T-cell (primary cell): ENCODE measurements at regions not wholly inside any gene's neighbourhood (a gene's known extent, or its start where the extent isn't known, plus 50 kb on each side); places are given as distances from the start of the nearest gene placed in this dataset.

Experiments used
- ATAC-seq, 4 experiments: fragments of 200-7000 bp in 3 of 4; fragments of 150-1000 bp in 1 of 4; cut with Tn5 transposase; replicated peaks in 1 of 4; 1 replicate in 3 of 4; 2 replicates in 1 of 4; pipeline ENCODE4 v1.10.0; 2021; ENCODE audit warnings: moderate library complexity in 3 of 4, mild to moderate bottlenecking in 2 of 4, moderate number of reproducible peaks in 1 of 4
- CTCF ChIA-PET, 2 donors: fragments of 300-600 bp; sonication (Branson Sonifier 250); formaldehyde crosslinking; loops; one replicate each; lab custom pipeline; 2022; ENCODE audit warnings: antibody characterized with exemption in 2 of 2; lab: Charles Lee
- POLR2A ChIA-PET, 2 donors: fragments of 300-600 bp; sonication (Branson Sonifier 250); formaldehyde crosslinking; loops; one replicate each; lab custom pipeline; 2022; ENCODE audit warnings: antibody characterized with exemption in 2 of 2; lab: Charles Lee
- DNase-seq, 35 experiments: peaks; one replicate each; pipeline versions ENCODE4 v3.0.0 to v3.0.0-alpha.2; 2013 to 2023
- H3K27ac ChIP-seq: one replicate; pipeline ENCODE4 v1.5.1; 2013; ENCODE audit warnings: low read length
- H3K27me3 ChIP-seq, 2 experiments: replicated peaks in 1 of 2; 1 replicate in 1 of 2; 2 replicates in 1 of 2; pipeline versions ENCODE4 v1.6.1 to v1.7.0; 2013; ENCODE audit warnings: low read length in 1 of 2, mixed read lengths in 1 of 2; ENCODE audit not compliant: control insufficient read depth in 2 of 2, insufficient read depth in 2 of 2; ENCODE audit errors: extremely low read depth in 1 of 2
- H3K36me3 ChIP-seq, 2 donors: 1 replicate in 1 of 2; 2 replicates in 1 of 2; pipeline versions ENCODE4 v1.6.1 to v1.7.0; 2013; ENCODE audit warnings: low read length in 1 of 2; ENCODE audit not compliant: control insufficient read depth in 2 of 2, insufficient read depth in 1 of 2; ENCODE audit errors: extremely low read depth in 1 of 2
- H3K4me1 ChIP-seq, 2 experiments: 1 replicate in 1 of 2; 2 replicates in 1 of 2; pipeline versions ENCODE4 v1.6.1 to v1.7.0; 2013; ENCODE audit warnings: low read length in 2 of 2, mixed read lengths in 1 of 2; ENCODE audit not compliant: insufficient read depth in 2 of 2, control insufficient read depth in 1 of 2; ENCODE audit errors: extremely low read depth in 1 of 2
- H3K4me3 ChIP-seq, 2 donors: 1 replicate in 1 of 2; 2 replicates in 1 of 2; pipeline versions ENCODE4 v1.5.1 to v1.7.0; 2013; ENCODE audit warnings: mild to moderate bottlenecking in 2 of 2, low read length in 1 of 2, moderate library complexity in 1 of 2; ENCODE audit not compliant: control insufficient read depth in 1 of 2; ENCODE audit errors: extremely low read depth in 1 of 2
- H3K9me3 ChIP-seq: 2 replicates; pipeline ENCODE4 v1.7.0; 2013
- H3K27ac Mint-ChIP-seq, 2 donors: one replicate each; pipeline ENCODE4 v1.8.0; 2020 to 2021; ENCODE audit warnings: mild to moderate bottlenecking in 2 of 2, mixed read lengths in 2 of 2
- H3K27me3 Mint-ChIP-seq, 2 donors: one replicate each; pipeline ENCODE4 v1.8.0; 2021 to 2022; ENCODE audit warnings: mixed read lengths in 2 of 2
- H3K36me3 Mint-ChIP-seq: one replicate; pipeline ENCODE4 v1.8.0; 2021; ENCODE audit warnings: mixed read lengths
- H3K4me1 Mint-ChIP-seq, 3 donors: one replicate each; pipeline ENCODE4 v1.8.0; 2020 to 2022; ENCODE audit warnings: mixed read lengths in 3 of 3, mild to moderate bottlenecking in 1 of 3
- H3K4me3 Mint-ChIP-seq, 3 donors: one replicate each; pipeline ENCODE4 v1.8.0; 2020 to 2022; ENCODE audit warnings: mild to moderate bottlenecking in 3 of 3, mixed read lengths in 3 of 3, moderate library complexity in 3 of 3
- H3K9me3 Mint-ChIP-seq, 3 donors: one replicate each; pipeline ENCODE4 v1.8.0; 2020 to 2022; ENCODE audit warnings: mixed read lengths in 3 of 3
- WGBS: methylation state at CpG from one replicate; pipeline ENCODE4 v1.1.5; 2013; ENCODE audit warnings: missing lambda C conversion rate; ENCODE audit not compliant: insufficient coverage; 5-methylcytosine and 5-hydroxymethylcytosine counted together

GRCh38 chrX:132568291-132568690 lies 79.5 kb upstream of the MBNL3 start:
- no peaks in the 10 kb centered on the region for H3K4me1 ChIP-seq
- WGBS = 50% methylated on average over 1 of the region's 2 CpGs
- H3K9me3 ChIP-seq = no peaks in the 10 kb centered on the region
- Mint-ChIP-seq H3K27ac (no peak overlapping the region), H3K27me3 (peaks cover 0 to 39% of the 10 kb centered on the region in 2 donors), H3K9me3 (no peaks in the 10 kb centered on the region), H3K4me3 (no peak overlapping the region), H3K36me3 (no peaks in the 10 kb centered on the region), H3K4me1 (no peaks in the 10 kb centered on the region)
- no peak for DNase-seq
- CTCF ChIA-PET = no interaction called here
- no peak for ATAC-seq
- H3K4me3 ChIP-seq = no peak overlapping the region
- H3K27ac ChIP-seq = no peak overlapping the region
- H3K36me3 ChIP-seq = no peaks in the 10 kb centered on the region
- POLR2A ChIA-PET = no interaction called here
- H3K27me3 ChIP-seq = no peaks in the 10 kb centered on the region

- CTCF ChIA-PET = no interaction called here
- no peaks in the 10 kb centered on the region for H3K36me3 ChIP-seq
These were observed 76.4 kb upstream of the MBNL3 start for GRCh38 chrX:132565273-132565672.

GRCh38 chrX:132563976-132564375 lies 75.1 kb upstream of the MBNL3 start:
- CTCF ChIA-PET = interaction anchor here in 1 of 2 donors (0.7 kb wide), 1 partner anchor 12 kb away, joined by 4 read pairs; no protein-coding TSS in a partner anchor
- DNase-seq = no peak

More at GRCh38 chrX:132565273-132565672, 76.4 kb upstream of the MBNL3 start:
- POLR2A ChIA-PET = no interaction called here
- H3K9me3 ChIP-seq = no peaks in the 10 kb centered on the region
- Mint-ChIP-seq H3K4me1 (no peaks in the 10 kb centered on the region), H3K4me3 (no peak overlapping the region), H3K27me3 (peaks cover 0 to 46% of the 10 kb centered on the region in 2 donors), H3K36me3 (no peaks in the 10 kb centered on the region), H3K27ac (no peak overlapping the region), H3K9me3 (no peaks in the 10 kb centered on the region)
- ATAC-seq = no peak
- H3K27ac ChIP-seq = no peak overlapping the region
- H3K27me3 ChIP-seq = no peaks in the 10 kb centered on the region
- DNase-seq = no peak
- WGBS = no CpG with 5 or more reads among the region's 3 CpGs
- no peak overlapping the region for H3K4me3 ChIP-seq
- H3K4me1 ChIP-seq = no peaks in the 10 kb centered on the region

GRCh38 chrX:132561974-132562373 lies 73.1 kb upstream of the MBNL3 start:
- H3K27me3 Mint-ChIP-seq = peaks cover 0 to 38% of the 10 kb centered on the region in 2 donors
- H3K36me3 Mint-ChIP-seq = no peaks in the 10 kb centered on the region
- no peaks in the 10 kb centered on the region for H3K4me1 ChIP-seq
- ChIA-PET CTCF (no interaction called here), POLR2A (interaction anchor here in 1 of 2 donors (0.7 kb wide), 1 partner anchor 81 kb away, joined by 4 read pairs; no protein-coding TSS in a partner anchor)
- no peaks in the 10 kb centered on the region for H3K9me3 ChIP-seq
- H3K4me3 Mint-ChIP-seq = no peak overlapping the region
- H3K4me1 Mint-ChIP-seq = no peaks in the 10 kb centered on the region
- H3K27ac Mint-ChIP-seq = no peak overlapping the region
- H3K27ac ChIP-seq = no peak overlapping the region
- WGBS = 100% methylated on average over 1 of the region's 1 CpG
- no peaks in the 10 kb centered on the region for H3K36me3 ChIP-seq
- H3K9me3 Mint-ChIP-seq = no peaks in the 10 kb centered on the region
- DNase-seq = no peak
- no peak for ATAC-seq
- no peak overlapping the region for H3K4me3 ChIP-seq
- no peaks in the 10 kb centered on the region for H3K27me3 ChIP-seq

More at GRCh38 chrX:132563976-132564375, 75.1 kb upstream of the MBNL3 start:
- no CpG with 5 or more reads among the region's 2 CpGs for WGBS
- Histone ChIP-seq H3K4me1 (no peaks in the 10 kb centered on the region), H3K4me3 (no peak overlapping the region), H3K27ac (no peak overlapping the region), H3K27me3 (no peaks in the 10 kb centered on the region), H3K36me3 (no peaks in the 10 kb centered on the region), H3K9me3 (no peaks in the 10 kb centered on the region)
- no peak for ATAC-seq
- no peaks in the 10 kb centered on the region for H3K4me1 Mint-ChIP-seq
- POLR2A ChIA-PET = no interaction called here
- no peaks in the 10 kb centered on the region for H3K9me3 Mint-ChIP-seq
- H3K4me3 Mint-ChIP-seq = no peak overlapping the region
- H3K27me3 Mint-ChIP-seq = peaks cover 0 to 45% of the 10 kb centered on the region in 2 donors
- H3K36me3 Mint-ChIP-seq = no peaks in the 10 kb centered on the region
- H3K27ac Mint-ChIP-seq = no peak overlapping the region

GRCh38 chrX:132561483-132561882 lies 72.6 kb upstream of the MBNL3 start:
- DNase-seq (no peak), ATAC-seq (no peak)
- Histone ChIP-seq H3K4me3 (no peak overlapping the region), H3K4me1 (no peaks in the 10 kb centered on the region), H3K27me3 (no peaks in the 10 kb centered on the region), H3K36me3 (no peaks in the 10 kb centered on the region), H3K27ac (no peak overlapping the region), H3K9me3 (no peaks in the 10 kb centered on the region)
- POLR2A ChIA-PET = interaction anchor here in 1 of 2 donors (0.7 kb wide), 1 partner anchor 80 kb away, joined by 4 read pairs; no protein-coding TSS in a partner anchor
- no CpG with 5 or more reads among the region's 4 CpGs for WGBS
- no peak overlapping the region for H3K4me3 Mint-ChIP-seq
- H3K36me3 Mint-ChIP-seq = no peaks in the 10 kb centered on the region
- H3K9me3 Mint-ChIP-seq = no peaks in the 10 kb centered on the region
- CTCF ChIA-PET = no interaction called here
- H3K4me1 Mint-ChIP-seq = no peaks in the 10 kb centered on the region
- H3K27ac Mint-ChIP-seq = no peak overlapping the region
- peaks cover 1 to 36% of the 10 kb centered on the region in 2 donors for H3K27me3 Mint-ChIP-seq

GRCh38 chrX:132559101-132559500 lies 70.3 kb upstream of the MBNL3 start:
- peaks cover 6 to 36% of the 10 kb centered on the region in 2 donors for H3K27me3 Mint-ChIP-seq
- DNase-seq = no peak
- no peaks in the 10 kb centered on the region for H3K4me1 Mint-ChIP-seq
- H3K4me1 ChIP-seq = no peaks in the 10 kb centered on the region
- H3K9me3 ChIP-seq = no peaks in the 10 kb centered on the region
- H3K4me3 Mint-ChIP-seq = no peak overlapping the region
- ATAC-seq = no peak
- no peak overlapping the region for H3K27ac Mint-ChIP-seq
- no peaks in the 10 kb centered on the region for H3K9me3 Mint-ChIP-seq
- no peaks in the 10 kb centered on the region for H3K27me3 ChIP-seq
- POLR2A ChIA-PET = interaction anchor here in 1 of 2 donors (0.6 kb wide), 1 partner anchor 37 kb away, joined by 3 read pairs; no protein-coding TSS in a partner anchor
- no CpG with 5 or more reads among the region's 2 CpGs for WGBS
- H3K27ac ChIP-seq = no peak overlapping the region
- H3K4me3 ChIP-seq = no peak overlapping the region
- no peaks in the 10 kb centered on the region for H3K36me3 ChIP-seq
- CTCF ChIA-PET = no interaction called here
- no peaks in the 10 kb centered on the region for H3K36me3 Mint-ChIP-seq
